Epithelial cell of esophagus (primary cell): ENCODE measurements at regions not wholly inside any gene's neighbourhood (a gene's known extent, or its start where the extent isn't known, plus 50 kb on each side); places are given as distances from the start of the nearest gene placed in this dataset.

ENCODE experiments used
- DNase-seq: peaks from one replicate; pipeline ENCODE4 v3.0.0; 2010; ENCODE audit warnings: low read depth
- H3K4me3 ChIP-seq: 2 replicates; pipeline ENCODE4 v1.5.1; 2011; ENCODE audit warnings: mild to moderate bottlenecking, low read length, control low read depth
- TF ChIP-seq, protein P1 (sequence below): IDR thresholded peaks from 2 replicates; pipeline ENCODE4 v1.5.1; 2011; ENCODE audit warnings: low read depth, mild to moderate bottlenecking, low read length, control low read depth, inconsistent platforms; ENCODE audit not compliant: insufficient read depth; ENCODE audit errors: missing control alignments

DNA sequence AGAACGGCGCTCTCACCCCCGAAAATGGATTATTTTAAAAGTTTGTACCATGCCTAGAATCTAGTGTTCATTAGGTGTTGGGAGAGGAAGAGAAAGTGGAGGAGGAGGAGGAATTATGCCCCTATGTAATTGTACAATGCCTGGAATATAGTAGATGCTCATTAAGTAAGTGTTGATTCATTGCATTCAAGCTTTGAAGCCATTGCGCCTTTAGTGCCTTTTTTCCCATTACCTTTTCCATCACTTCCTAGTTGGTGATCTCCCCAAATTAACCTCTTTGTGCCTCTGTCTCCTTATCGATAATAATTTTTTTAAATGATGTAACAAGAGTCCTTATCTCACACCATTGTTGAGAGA lies 220.7 kb upstream of the PRICKLE2 start:
- no peak for DNase-seq
- TF ChIP-seq, protein P1, sequence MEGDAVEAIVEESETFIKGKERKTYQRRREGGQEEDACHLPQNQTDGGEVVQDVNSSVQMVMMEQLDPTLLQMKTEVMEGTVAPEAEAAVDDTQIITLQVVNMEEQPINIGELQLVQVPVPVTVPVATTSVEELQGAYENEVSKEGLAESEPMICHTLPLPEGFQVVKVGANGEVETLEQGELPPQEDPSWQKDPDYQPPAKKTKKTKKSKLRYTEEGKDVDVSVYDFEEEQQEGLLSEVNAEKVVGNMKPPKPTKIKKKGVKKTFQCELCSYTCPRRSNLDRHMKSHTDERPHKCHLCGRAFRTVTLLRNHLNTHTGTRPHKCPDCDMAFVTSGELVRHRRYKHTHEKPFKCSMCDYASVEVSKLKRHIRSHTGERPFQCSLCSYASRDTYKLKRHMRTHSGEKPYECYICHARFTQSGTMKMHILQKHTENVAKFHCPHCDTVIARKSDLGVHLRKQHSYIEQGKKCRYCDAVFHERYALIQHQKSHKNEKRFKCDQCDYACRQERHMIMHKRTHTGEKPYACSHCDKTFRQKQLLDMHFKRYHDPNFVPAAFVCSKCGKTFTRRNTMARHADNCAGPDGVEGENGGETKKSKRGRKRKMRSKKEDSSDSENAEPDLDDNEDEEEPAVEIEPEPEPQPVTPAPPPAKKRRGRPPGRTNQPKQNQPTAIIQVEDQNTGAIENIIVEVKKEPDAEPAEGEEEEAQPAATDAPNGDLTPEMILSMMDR: no peak
- H3K4me3 ChIP-seq: no peak overlapping the region

DNA sequence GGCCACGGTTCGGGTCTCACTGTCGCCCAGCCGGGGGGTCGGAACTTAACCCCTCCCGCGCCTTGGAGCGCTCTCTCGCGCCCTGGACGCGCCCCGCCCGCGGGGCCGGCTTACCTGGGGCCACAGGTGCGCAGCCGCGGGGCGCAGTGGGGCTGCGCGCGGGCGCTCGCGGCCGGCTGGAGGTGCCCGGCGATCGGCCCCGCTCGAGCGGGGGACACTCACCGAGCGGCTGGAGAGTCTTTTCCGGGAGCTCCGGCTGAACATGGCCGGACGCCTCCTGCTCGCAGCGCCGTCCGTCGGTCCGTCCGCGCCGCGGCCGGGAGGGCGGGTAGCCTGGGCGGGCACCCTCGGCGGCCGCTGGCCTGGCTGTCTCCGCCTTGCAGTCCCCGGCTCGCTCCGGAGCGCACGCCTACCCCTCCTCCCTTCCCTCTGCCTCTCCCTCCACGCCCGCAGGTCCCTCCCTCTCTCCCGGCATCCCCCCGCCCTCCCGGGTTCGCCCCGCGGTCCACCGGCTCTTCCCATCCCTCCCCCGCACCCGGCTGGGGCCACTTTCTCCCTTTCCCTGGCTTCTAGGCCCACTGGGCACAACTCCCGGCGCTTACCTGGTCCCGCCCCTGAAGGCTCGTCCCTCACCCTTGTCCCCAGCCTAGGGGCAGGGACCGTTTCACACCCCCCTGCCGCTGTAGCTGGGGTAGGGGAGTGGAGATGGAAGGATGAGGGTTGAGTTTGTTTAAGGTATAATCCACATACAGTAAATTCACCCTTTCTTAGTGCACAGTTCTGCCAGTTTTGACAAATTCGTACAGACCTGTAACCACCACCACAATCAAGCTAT lies 220.1 kb upstream of the PRICKLE2 start:
- DNase-seq: peak; percentile 12
- peak overlapping the region; percentile 44 for H3K4me3 ChIP-seq
- TF ChIP-seq, protein P1: no peak

DNA sequence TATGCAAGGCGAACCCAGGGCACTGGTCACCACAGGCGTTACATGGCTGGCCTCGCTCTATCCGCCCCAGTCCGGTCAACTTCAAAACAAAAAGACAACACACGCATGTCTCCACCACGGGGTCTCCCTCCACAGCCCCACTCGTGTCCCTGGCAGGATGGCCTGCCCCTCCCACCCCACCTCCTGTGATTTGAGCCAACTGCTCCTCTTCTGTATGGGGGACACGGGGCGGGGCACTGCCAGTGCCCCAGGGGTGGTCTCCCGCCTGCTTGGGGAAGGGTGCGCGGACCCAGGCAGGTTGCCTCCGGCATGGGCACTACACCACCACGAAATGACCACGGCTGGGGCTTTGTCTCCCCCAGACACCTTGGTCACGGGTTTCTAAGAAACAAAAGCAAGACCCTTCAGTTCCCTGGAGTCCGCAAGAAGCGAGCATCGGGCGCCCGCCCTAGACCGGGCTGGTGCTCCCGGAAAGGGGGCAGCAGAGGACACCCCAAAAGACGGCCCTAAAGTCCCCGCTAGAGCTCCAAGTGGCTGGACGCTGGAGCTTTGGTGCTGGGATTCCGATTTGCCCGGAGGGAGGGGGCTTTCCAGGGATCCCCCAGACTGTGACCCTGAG lies 219.3 kb upstream of the PRICKLE2 start:
- DNase-seq: no peak
- peak overlapping the region; percentile 44 for H3K4me3 ChIP-seq
- TF ChIP-seq, protein P1: no peak

DNA sequence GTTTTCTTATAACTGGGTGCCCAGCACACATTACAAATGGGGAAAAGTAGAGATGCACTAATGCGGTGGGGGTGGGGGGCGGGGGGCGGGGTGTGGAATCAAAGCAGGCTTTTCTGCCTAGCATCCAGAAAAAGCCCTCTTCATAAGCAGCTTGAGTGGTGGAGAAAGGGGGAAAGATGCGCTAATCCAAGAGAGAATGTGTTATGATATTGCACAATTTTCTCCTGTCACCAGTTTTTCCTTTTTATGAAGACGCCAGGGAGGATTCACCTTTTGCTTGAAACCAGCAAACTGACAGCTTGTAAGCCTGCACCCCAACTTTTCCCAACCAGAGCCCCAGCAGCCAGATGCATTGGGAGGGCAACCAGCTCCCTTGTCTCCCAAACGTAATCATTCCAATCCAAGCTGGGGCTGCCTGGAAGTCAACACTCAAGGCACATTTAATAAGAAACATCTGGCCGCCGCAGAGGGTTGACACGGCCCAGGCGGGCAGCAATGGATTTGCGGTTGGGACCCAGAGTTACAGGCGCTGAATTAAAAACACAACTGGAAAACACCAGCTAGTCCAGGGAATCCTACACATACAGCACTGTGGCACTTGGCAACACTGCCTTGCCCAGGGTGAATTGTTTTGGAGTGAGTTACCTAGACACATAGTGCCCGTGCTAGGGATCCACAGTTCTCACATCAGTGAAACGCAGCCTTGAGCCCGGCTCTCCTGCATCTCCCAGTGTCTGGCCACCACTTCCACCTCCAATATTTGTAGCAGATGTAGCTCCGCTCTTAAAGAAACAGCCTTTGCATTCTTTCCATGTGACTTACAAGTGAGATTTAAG lies 218.5 kb upstream of the PRICKLE2 start:
- no peak for DNase-seq
- TF ChIP-seq, protein P1: no peak
- H3K4me3 ChIP-seq: no peak overlapping the region

DNA sequence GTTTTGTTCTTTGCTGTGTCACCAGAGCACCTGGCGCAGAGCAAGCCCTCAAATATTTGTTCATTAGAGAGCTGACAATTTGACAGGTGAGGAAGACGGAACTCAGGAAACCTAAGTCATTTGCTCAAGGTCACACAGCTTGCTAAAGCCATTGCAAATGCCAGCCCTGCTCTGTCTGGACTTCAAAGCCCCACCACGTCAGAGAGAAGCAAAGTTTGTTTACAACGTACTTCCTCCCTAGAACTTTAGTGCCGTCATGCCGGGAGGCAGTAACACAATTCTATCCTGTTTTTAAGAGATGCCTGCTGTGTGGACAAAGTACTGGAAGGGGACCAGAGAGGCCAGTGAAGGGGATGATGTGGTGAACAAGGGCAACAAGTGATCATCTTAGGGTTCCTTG lies 216.6 kb upstream of the PRICKLE2 start:
- TF ChIP-seq, protein P1: no peak
- no peak for DNase-seq
- H3K4me3 ChIP-seq: no peak overlapping the region

DNA sequence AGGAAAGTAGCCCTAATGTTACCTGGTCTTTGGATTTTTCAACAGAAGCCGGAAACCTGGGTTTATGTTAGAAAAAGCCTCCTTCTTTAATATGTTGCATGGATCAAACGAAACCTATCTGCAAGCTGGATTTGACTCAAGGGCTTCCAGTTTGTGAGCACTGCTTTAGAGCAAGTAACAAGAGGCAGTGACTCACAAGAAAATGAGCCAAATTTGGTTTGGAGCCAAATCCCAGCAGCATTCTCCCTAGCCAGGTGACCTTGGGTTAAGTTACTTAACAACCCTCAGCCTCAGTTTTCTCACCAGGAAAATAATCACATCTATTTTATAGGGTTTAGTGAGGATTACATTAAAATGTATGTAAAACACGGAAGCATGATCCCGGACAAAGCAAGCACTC lies 215.2 kb upstream of the PRICKLE2 start:
- DNase-seq: peak; percentile 92
- TF ChIP-seq, protein P1: no peak
- no peak overlapping the region for H3K4me3 ChIP-seq
